ENCODE measurements at regions not wholly inside any gene's neighbourhood (a gene's known extent, or its start where the extent isn't known, plus 50 kb on each side); places are given as distances from the start of the nearest gene placed in this dataset.

DNA sequence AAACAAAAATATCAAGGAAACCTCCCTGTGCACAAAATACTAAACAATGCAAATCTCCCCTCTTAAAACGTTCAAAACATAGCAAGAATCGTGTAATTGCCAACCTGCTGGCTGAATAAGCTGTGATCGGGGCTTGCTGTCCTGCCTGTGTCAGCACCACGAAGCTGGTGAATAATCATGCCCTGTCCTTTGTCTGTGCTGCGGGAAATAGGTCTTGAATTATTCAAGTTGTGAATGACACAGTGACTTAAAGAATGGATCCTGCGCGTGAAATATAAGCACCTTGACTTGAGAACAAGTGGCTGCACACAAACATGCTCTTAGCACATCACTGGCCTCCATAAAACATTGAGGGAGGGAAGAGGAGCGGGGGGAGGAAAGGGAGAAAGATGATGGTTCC lies 130.2 kb downstream of the OAT start:
- DNase-seq (ENCODE audit: low read depth in 2 of 3, low spot score in 2 of 3) = no peak

DNA sequence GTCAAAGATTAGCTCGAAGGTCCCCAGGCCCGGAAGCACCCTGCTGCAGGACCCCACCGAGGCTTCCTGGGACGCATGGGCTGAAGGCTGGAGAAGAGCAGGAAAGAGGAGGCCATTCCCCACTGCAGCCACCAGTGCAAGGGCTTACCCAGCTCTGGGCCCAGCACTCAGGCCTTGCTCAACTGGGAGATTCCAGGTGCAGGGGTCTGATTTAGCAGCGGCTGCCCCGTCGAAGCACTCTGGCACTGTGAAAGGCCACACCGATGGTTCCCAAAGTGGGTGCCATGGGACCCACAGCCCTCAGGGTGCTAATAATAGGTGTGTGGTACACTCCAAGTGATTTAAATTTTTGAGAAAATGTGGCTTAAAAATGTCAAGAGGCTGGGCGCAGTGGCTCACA lies 130.9 kb downstream of the OAT start:
- no peak for DNase-seq (ENCODE audit: low read depth in 2 of 3, low spot score in 2 of 3)

DNA sequence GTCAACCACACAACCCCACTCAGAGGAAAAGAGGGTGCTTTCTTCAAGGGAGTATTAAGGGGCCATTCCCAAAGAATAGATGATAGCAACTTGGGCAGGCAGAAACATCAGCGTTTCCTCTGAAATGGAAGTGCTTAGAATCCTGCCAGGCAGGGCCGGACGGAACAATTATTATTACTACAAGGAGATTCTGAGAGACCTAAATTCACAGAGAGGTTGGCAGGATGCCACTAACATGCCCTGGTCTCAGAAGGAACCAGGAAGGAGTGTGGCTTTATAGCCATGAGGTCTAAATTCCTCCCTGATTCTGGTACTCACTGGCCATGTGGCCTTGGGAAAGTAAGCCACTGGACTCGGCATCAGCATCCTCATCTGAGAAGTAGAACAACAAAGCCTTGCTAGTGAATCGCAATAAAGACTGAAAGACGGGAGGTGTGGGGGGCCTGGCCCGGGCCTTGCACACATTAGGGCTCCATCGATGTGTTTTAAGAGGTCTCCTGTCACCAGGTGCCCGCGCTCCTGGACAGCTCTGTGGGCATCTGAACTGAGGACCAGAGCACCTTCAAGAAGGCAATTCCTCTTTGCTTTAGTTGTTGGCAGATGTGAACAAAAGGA lies 131.5 kb downstream of the OAT start:
- DNase-seq (ENCODE audit: low read depth in 2 of 3, low spot score in 2 of 3) = no peak

DNA sequence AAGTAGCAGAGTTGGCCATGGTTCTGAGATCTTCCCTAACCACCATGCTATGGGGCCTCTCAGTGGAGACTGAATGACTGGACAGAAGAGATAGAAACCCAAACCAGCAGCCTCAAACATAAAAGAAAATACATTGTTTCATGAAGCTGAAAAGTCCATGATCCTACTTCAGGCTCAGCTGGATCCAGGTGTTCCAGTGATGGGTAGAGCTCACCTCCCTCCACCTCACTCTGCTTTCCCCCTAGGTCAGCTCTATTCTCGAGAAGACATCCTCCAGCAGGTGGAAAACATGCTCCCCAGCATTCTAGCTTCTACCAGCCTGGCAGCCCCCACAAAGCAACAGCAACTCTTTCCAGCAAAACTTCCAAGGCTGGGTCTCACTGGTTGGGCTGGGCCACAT lies 132.1 kb downstream of the OAT start:
- no peak for DNase-seq (ENCODE audit: low read depth in 2 of 3, low spot score in 2 of 3)

DNA sequence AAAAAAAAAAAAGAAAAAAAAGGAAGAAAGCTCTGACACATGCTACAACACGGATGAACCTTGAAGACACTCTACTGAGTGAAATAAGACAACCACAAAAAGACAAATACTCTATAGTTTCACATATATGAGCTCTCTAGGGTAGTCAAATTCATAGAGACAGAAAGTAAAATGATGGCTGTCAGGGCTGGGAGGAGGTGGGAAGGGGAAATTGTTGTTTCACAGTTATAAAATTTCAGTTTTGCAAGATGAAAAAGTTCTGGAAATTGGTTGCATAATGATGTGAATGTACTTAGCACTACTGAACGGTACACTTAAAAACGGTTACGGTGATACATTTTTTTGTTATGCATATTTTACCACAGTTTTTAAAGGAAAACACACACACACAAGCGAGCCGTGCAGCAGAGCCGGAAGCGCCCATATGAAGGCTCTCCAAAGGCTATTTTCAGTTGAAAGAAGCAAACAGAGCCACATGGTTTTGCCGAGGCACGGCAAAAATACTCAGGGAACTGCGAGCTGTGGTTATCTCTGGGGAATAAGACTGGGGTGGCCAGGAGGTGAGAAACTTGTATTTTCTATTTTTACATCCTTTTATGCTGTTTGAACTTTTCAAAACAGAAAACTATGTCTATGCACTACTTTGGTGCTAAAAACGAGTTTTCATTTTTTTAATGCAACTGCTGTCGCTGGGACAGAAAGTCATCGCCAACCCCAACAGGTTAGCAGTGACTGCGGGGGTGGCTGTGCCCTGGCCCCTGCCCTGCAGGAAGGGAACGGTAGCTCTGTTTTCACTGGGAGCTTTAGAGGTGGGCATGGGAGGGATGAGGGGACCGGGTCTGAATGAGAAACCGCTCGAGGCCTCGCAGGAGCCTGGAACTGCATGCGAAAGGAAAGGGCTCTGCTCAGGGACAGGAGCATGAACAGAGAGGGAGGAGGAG lies 132.9 kb downstream of the OAT start:
- DNase-seq (ENCODE audit: low read depth in 2 of 3, low spot score in 2 of 3) = no peak

DNA sequence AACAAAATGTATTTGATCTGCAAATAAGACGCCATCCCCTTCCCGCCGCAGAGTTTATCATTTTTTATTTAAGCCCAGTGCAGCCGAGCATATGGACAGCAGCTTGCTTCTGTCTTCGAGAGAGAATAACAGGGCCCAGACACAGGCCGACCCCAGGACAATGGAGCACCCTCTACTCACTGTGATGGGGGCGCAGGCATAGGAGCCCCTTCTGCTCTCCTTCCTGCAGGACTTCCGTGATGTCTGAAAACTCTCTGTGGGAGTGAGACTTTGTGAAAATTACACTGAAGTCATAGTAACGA lies 134.8 kb downstream of the OAT start:
- no peak for DNase-seq (ENCODE audit: low read depth in 2 of 3, low spot score in 2 of 3)

DNA sequence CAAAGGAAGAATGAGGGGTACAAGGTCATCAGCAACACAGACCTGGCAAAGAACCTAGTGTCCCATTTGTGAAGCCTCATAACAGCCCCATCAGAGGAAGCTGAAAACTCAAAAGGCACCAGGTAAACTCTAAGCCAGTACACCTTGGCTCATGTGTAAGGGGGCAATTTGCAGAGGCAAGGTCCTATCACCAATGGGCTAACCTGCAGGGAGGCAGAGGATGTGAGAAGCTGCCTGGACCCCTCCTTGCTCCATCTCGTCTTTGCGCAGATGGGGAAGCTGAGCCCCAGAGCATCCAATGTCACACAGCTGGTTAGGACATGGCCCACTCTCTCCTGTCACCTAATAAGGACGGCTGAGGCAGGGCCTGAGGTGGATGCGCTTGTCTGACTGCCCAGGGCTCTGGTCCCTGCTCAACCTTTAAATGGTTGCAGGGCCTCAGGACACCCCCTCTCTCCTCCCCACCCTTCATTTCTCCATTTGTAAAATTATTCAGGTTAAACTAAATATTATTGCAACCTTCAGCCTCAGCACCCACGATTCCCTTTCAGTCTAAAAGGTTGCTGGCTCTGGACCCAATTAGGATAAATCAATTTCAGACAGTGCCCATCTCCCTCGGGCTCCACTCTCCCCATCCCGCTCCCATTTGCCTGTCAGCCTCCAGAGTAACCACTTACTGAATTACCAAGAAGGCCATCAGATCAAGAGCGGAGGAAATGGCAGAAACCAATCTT lies 135.3 kb downstream of the OAT start:
- no peak for DNase-seq (ENCODE audit: low read depth in 2 of 3, low spot score in 2 of 3)

DNA sequence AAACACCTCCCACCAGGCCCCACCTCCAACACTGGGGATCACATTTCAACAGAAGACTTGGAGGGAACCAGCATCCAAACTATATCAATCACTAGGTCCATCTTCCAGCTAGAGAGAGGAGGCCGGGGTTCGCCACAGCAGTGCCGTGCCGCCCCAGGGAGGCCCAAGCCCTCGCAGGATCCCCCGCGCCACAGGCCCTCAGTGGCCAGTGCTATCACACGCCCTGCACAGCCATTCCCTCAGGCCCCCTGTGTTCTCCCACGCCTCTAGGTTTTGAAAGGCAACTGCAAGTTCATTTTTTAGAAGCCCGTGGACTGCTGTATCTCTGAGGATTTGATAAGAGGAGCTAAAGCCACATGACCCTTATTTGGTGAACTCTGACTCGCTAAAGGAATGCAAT lies 136.4 kb downstream of the OAT start:
- no peak for DNase-seq (ENCODE audit: low read depth in 2 of 3, low spot score in 2 of 3)

DNA sequence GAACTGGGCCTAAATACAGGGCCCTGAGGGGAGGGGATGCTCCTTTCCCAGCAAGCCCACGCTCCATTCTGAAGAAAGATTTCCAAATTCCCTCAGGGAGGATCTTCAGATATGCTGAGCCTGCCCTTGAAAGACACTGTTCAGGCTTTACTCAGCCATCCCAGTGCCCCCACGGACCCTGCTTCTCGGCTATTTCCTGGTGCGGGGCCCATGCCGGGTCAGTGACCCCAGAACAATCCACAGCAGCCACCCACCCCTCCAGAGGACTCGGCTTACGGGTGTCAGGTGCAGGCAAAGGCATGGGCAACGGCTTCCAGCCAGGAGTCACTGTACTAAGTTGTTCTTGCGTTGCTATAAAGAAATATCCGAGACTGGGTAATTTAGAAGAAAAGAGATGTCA lies 137.1 kb downstream of the OAT start:
- no peak for DNase-seq (ENCODE audit: low read depth in 2 of 3, low spot score in 2 of 3)

DNA sequence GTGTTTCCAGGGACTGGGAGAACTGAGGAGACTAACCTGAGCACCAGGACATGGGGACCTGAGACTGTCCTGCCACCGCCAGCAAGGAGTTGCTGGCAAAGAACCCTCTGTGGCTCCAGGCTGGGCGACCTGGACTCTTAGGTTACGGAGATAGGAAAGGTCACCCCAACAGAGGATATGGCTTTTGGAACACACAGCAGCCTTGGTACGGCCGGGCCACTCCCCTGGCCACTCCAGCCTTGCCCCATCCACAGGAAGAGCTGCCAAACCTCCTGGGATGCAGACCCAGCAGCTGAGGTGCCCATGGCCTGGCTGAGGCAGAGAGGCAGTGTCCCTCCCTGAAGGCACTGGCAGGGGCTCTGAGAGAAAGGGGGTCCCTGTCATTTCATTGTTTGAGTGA lies 137.8 kb downstream of the OAT start:
- DNase-seq (ENCODE audit: low read depth in 2 of 3, low spot score in 2 of 3) = no peak

DNA sequence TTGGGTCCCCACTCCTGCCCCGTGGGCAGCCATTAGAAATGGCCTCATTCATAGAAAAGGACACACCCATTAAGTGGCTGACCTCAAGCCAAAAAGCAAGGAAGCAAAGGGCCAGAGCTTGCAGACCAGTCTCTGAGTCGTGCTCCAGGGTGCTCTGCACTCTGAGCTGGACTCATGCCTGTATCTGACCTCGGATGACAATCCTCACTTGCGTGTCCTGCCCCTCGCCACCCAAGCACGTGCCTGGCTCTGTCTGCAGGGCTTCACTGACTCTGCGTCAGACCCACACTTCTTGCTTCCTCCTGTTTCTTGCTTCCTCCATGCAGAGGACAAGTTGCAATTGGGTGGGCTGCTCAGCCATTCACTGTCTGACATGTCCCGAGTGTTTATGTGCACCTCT lies 138.8 kb downstream of the OAT start:
- DNase-seq (ENCODE audit: low read depth in 2 of 3, low spot score in 2 of 3) = no peak

DNA sequence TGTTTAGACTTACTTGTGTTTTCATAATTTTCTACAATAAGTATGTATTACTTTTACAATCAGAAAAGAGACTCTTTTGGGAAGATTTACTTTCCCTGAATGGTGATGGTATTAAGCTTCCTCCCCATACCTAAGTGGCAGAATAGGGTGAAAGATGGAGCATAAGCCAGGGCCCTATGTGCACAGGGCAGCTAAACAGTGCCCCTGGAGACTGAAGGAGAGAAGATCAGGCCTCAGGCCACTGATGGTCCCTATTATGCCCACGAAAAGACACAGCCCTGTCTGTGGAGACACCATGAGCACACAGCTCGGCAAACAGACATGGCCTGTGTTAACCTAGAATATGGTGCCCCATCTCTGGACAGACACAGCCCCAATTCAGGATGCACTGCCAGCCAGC lies 139.4 kb downstream of the OAT start:
- DNase-seq (ENCODE audit: low read depth in 2 of 3, low spot score in 2 of 3) = no peak

DNA sequence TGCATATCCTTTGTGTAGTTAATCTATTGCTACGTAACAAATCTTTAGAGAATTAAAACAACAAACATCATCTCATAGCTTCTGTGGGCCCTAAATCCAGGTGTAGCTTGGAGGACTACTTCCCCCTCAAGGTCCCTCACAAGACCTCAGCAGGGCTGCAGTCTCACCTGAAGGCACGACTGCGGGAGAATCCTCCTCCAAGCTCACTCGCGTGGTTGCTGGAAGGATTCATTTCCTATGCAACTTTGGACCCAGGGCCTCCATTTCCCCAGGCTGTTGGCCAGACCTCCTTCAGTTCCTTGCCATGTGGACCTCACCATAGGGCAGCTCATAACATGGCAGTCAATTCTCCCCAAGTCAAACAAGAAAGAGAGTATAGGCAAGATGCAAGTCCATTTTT lies 140.4 kb downstream of the OAT start:
- no peak for DNase-seq (ENCODE audit: low read depth in 2 of 3, low spot score in 2 of 3)

DNA sequence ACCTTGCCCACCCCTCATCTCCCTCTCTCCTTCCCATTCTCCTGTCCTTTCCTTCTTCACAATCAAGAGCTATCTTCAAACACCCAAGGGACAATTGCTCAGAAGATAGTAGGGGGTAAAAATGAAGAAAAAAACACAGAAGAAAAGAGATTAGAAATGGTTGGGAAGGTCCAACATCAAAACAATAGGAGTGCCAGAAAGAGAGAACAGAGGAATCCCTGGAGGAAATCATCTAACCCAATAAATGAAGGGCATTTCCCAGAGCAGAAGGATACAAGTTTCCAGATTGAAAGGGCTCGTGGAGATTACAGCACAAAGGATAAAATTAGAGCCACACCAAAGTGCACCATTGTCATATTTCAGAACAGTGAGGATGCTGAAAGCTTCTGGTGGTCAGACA lies 145.6 kb downstream of the OAT start:
- DNase-seq (ENCODE audit: low read depth in 2 of 3, low spot score in 2 of 3) = no peak

DNA sequence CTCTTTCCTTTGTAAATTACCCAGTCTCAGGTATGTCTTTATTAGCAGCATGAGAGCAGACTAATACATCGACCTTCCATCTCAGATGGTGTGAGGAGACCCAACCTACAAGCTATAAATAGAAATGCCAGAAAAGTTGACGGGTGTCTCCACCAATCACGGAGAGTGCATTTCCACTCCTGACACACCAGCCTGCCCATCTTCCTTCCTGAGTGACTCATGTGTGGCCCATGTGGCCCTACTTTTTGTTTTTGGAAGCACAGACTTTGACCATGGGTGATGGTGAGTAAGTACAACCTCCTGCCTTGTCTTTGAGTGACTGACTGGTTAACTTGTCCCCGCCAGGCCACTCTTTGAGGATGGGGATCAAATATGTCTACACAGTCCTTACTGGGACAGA lies 147.0 kb downstream of the OAT start:
- no peak for DNase-seq (ENCODE audit: low read depth in 2 of 3, low spot score in 2 of 3)

DNA sequence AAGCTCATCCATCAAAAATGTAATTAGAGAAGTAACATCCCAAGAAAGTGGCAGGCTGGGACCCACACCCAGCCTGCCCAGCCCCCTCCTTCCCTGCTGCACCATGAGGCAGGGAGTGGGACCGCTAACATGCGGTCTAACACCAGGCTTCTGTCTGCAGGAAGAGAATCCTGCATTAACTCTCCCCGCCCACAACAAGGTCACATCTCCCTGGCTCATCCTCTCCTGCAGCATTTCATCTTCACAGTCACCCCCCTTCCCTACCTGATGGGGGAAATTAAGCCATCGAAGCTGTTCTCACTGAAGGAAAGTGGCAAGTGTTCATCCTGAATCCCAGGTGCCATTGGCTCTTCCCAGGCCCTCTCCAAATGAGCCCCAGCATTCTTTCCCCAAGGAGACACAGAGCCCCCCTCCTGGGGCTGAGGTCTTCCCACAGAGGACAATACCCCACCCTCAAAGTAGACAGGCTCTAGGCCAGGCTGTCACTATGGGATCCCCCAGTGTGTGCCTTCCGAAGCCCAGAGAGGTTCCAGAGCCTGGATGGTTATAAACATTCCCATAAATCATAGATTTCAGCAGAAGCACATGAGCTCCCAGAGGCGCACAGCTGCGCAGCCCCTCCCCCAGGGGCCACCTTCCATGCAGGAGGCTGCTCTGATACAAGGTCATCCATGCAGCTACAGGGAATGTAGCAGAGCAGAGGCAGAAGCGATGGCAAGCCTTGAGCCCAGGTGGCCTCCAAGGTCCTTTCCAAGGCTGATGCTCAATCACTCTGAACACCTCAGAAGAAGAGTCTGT lies 148.0 kb downstream of the OAT start:
- no peak for DNase-seq (ENCODE audit: low read depth in 2 of 3, low spot score in 2 of 3)

DNA sequence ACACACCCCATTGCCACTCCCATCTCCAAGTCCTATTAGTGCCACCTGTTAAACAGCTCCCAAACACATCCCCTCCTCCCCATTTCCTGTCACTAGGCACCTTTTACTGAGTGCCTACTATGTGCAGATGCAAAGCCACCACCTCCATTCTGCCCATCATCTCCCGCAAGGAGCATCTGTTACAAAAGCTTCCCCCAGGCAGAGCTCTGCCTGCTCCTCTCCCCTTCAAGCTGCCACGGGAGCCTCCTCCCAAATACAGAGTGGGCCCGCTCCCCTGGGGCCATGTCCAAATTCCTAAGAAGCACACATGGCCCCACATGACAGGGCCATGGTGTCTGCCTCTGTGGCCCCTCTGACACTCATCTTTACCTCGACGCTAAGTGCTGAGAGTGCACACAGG lies 149.7 kb downstream of the OAT start:
- DNase-seq (ENCODE audit: low read depth in 2 of 3, low spot score in 2 of 3) = no peak

DNA sequence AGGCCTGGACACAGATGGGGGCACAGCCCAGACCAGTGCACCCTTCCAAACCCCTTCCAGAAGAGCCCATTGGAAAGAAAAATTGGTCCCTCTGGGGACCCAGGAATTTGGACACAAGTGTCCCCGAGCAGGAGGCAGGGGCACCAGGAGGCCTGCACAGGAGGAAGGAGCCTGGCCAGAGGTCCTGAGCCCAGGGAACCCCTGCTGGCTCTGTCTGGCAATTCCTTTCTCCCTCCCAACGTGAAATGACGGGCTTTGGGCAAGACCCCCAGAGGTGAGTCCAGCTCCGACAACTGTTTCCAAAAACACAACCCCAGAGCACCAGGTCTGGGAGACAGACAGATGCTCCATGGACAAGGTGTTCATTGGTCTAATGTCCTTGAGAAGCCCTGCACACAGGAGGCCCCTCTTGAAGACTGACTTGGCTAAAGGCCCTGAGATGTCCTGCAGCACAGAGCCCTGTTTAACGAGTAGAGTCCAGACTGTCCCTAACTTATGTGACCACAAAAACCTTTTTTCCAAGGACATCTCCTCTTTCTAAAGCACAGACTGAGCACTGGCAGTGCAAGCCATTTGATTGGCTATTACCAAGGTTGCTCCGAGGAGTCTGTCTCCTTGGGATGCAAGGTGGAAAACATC lies 150.7 kb downstream of the OAT start:
- DNase-seq (ENCODE audit: low read depth in 2 of 3, low spot score in 2 of 3) = no peak

DNA sequence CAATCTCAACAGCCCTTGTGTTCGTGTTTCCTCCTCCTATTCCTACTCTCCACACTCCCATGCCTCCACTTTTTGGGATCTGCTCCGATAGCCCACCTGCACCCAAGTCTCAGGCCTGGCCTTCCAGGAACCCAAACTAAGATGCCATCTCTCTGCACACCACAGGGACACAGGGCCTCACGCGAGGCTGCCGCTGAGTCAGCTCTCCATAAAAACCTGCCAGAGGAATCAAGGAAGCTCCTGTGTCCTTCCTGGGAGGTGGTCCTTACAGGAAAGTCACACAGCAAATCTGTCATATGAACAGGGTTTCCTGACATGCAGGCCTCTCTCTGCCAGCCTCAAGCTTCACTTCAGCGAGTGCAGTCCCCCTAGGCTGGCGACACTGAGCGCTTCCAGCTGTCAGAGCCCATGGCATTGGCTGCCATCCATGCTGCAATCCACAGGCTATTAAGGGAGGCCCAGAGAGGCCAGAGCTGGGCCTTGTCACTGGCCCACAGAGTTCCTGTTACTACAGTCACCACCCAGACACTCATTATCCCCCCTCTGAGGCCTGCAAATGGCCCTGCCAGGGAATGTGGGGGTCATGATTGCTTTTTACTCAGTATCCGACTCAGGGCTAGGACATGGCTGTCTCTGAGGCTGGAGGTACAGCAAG lies 151.4 kb downstream of the OAT start:
- no peak for DNase-seq (ENCODE audit: low read depth in 2 of 3, low spot score in 2 of 3)

DNA sequence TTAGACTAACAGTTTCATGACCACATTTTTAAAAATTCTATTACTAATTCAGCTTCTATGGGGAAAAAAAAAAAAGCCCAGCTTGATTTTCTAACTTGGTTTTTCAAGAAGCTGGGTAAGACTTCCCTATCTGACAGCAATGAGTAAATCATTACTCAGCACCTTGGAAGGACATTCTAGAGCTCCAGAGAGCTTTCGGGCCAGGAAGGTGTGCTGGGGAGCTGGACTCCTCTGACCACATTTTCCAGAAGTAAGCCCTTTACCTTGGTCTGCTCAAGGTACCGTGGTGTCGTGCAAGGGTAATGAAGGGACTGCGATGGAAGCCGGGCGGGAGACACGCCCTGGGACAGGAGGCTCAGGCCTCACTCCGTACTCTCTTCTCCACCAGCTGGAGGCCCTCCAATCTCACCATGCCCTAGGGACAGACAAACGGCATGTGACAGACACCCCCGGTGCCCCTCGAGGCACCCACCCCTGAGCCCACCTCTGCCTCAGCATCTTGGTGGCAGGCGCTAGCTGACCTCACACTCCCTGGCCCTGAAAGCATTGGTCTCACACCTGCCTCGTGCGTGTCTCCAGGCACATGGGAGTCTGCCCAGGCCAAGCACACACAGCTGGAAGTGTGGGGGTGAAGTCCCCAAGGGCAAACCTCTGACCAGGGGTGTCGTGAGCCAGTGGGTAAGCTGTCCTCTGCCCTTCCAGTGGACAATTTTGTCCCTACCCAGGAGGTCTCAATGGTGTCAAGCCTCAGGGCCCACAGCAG lies 152.1 kb downstream of the OAT start:
- no peak for DNase-seq (ENCODE audit: low read depth in 2 of 3, low spot score in 2 of 3)
